ENCODE measurements at regions not wholly inside any gene's neighbourhood (a gene's known extent, or its start where the extent isn't known, plus 50 kb on each side); places are given as distances from the start of the nearest gene placed in this dataset.

- DNase-seq (ENCODE audit: low read depth): no peak
These were observed 181.2 kb upstream of the SNX7 start for GRCh38 chr1:98480271-98480670.

- no peak for DNase-seq (ENCODE audit: low read depth)
These were observed 183.4 kb upstream of the SNX7 start for GRCh38 chr1:98478121-98478520.

GRCh38 chr1:98472878-98473277 lies 188.6 kb upstream of the SNX7 start:
- no peak for DNase-seq (ENCODE audit: low read depth)

GRCh38 chr1:98471633-98472032 lies 189.9 kb upstream of the SNX7 start:
- no peak for DNase-seq (ENCODE audit: low read depth)

GRCh38 chr1:98468111-98468717 lies 193.3 kb upstream of the SNX7 start:
- DNase-seq (ENCODE audit: low read depth): no peak

- no peak for DNase-seq (ENCODE audit: low read depth)
These were observed 193.9 kb upstream of the SNX7 start for GRCh38 chr1:98467586-98467985.

GRCh38 chr1:98467122-98467521 lies 194.4 kb upstream of the SNX7 start:
- no peak for DNase-seq (ENCODE audit: low read depth)

- DNase-seq (ENCODE audit: low read depth): no peak
These were observed 199.6 kb upstream of the SNX7 start for GRCh38 chr1:98461873-98462385.

GRCh38 chr1:98460136-98460535 lies 201.4 kb upstream of the SNX7 start:
- no peak for DNase-seq (ENCODE audit: low read depth)

GRCh38 chr1:98459486-98459870 lies 202.0 kb upstream of the SNX7 start:
- DNase-seq (ENCODE audit: low read depth): no peak

- DNase-seq (ENCODE audit: low read depth): no peak
These were observed 202.7 kb upstream of the SNX7 start for GRCh38 chr1:98458511-98459485.

GRCh38 chr1:98457248-98457647 lies 204.3 kb upstream of the SNX7 start:
- no peak for DNase-seq (ENCODE audit: low read depth)

GRCh38 chr1:98454666-98455065 lies 206.9 kb upstream of the SNX7 start:
- no peak for DNase-seq (ENCODE audit: low read depth)

- no peak for DNase-seq (ENCODE audit: low read depth)
These were observed 208.5 kb upstream of the SNX7 start for GRCh38 chr1:98453066-98453465.

GRCh38 chr1:98452162-98452561 lies 209.4 kb upstream of the SNX7 start:
- no peak for DNase-seq (ENCODE audit: low read depth)

- DNase-seq (ENCODE audit: low read depth): no peak
These were observed 220.2 kb upstream of the SNX7 start for GRCh38 chr1:98441281-98441680.

- no peak for DNase-seq (ENCODE audit: low read depth)
These were observed 222.1 kb upstream of the SNX7 start for GRCh38 chr1:98439471-98439870.

GRCh38 chr1:98437540-98437939 lies 224.0 kb upstream of the SNX7 start:
- no peak for DNase-seq (ENCODE audit: low read depth)

GRCh38 chr1:98437011-98437410 lies 224.5 kb upstream of the SNX7 start:
- DNase-seq (ENCODE audit: low read depth): no peak

- DNase-seq (ENCODE audit: low read depth): no peak
These were observed 231.5 kb upstream of the SNX7 start for GRCh38 chr1:98429965-98430443.

- no peak for DNase-seq (ENCODE audit: low read depth)
These were observed 232.7 kb upstream of the SNX7 start for GRCh38 chr1:98428864-98429263.

GRCh38 chr1:98427664-98428063 lies 233.9 kb upstream of the SNX7 start:
- DNase-seq (ENCODE audit: low read depth): no peak

GRCh38 chr1:98426092-98426491 lies 235.4 kb upstream of the SNX7 start:
- DNase-seq (ENCODE audit: low read depth): no peak
